ENCODE measurements at regions not wholly inside any gene's neighbourhood (a gene's known extent, or its start where the extent isn't known, plus 50 kb on each side); places are given as distances from the start of the nearest gene placed in this dataset.

DNA sequence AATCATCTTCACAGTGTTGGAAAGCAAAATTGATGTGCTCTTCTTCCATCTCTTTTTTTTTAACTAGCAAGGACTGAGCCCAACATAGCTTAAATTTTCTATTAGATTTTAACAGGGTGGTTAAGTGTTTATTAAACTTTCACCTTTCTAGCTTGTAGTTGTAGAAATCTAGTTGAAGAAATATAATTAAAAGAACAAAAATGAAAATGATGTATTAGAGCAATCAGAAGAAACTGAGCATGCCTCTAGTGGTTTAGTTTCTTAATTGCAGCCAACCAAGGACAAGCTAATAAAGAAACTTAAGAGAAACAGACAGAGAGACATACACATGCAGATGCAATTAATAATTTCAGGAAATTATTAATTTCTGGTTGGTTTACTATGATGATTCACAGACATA, 673.0 kb upstream of the LMO3 start:
- TF ChIP-seq RARB (CRISPR knock-in tag; IDR thresholded peaks at IDR 0.05) (no peak), TSHZ2 (CRISPR knock-in tag; IDR thresholded peaks at IDR 0.05) (no peak), CSDC2 (CRISPR knock-in tag; IDR thresholded peaks at IDR 0.05) (no peak), ZFP3 (CRISPR knock-in tag; IDR thresholded peaks at IDR 0.05) (no peak), PATZ1 (CRISPR knock-in tag; IDR thresholded peaks at IDR 0.05; ENCODE audit: borderline replicate concordance) (no peak), TOX (CRISPR knock-in tag; IDR thresholded peaks at IDR 0.05; ENCODE audit: borderline replicate concordance) (no peak), ZNF70 (CRISPR knock-in tag; IDR thresholded peaks at IDR 0.05) (no peak)

Measured in SK-N-SH treated with all-trans-retinoic acid at 6 μM for 48 hours (cell line).